ENCODE measurements at regions not wholly inside any gene's neighbourhood (a gene's known extent, or its start where the extent isn't known, plus 50 kb on each side); places are given as distances from the start of the nearest gene placed in this dataset.

DNA sequence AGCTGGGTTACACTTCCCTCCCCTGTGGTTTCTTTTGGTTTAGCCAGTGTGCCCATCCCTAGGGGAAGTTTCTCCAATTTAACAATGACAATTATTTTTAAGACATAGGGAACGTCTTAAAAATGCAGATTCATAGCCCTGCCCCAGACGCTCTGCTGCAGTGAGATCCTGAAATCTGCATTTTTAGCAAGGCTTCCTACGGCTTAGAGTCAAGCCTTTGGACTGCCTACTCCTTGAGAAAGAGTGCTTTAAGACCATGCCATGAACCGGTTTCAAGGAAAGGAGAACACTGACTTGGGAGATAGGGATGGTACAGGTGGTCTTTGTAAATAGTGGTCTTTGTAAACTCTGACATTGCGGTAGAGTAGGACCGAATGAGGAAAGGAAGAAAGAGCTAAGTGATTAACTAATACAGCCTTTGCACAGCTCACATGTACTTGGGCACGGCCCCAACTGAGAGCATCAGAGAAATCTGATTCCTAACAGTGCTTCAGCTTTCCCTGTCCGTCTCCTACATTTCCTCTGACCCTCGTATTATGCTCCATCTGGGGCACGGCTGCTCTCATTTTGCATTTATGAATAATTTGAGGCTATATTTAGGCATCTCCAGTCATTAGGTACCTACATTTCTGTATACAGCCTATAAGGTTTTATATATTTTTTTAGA lies 217.6 kb upstream of the TANK start:
- TF ChIP-seq CTCF (IDR thresholded peaks at IDR 0.05) (no peak), EP300 (IDR thresholded peaks at IDR 0.05) (no peak), POLR2A (IDR thresholded peaks at IDR 0.05) (no peak)
